Fibroblast of gingiva (primary cell): ENCODE measurements at regions not wholly inside any gene's neighbourhood (a gene's known extent, or its start where the extent isn't known, plus 50 kb on each side); places are given as distances from the start of the nearest gene placed in this dataset.
A peak's percentile ranks its signal among the peaks of the same experiment; 100 is the strongest.
"Not testable (repeated sequence)": the region's sequence is repeated elsewhere in the genome, so short reads cannot be mapped to it uniquely, and the experiment has no call there.

Experiments used
- DNase-seq: peaks from one replicate; pipeline ENCODE4 v3.0.0-alpha.2; 2011; ENCODE audit warnings: low read depth

- no peak for DNase-seq
These were observed 74.9 kb downstream of the ALG10 start for GRCh38 chr12:34097213-34097612.

GRCh38 chr12:34105392-34105933 is 83.2 kb downstream of the ALG10 start:
- DNase-seq, result no peak

- no peak for DNase-seq
These were observed 83.9 kb downstream of the ALG10 start for GRCh38 chr12:34106172-34106571.

- no peak for DNase-seq
These were observed 84.7 kb downstream of the ALG10 start for GRCh38 chr12:34107016-34107415.

- DNase-seq, result no peak
These were observed 85.6 kb downstream of the ALG10 start for GRCh38 chr12:34107781-34108404.

GRCh38 chr12:34108405-34108803 is 86.1 kb downstream of the ALG10 start:
- no peak for DNase-seq

- no peak for DNase-seq
These were observed 86.7 kb downstream of the ALG10 start for GRCh38 chr12:34108967-34109366.

GRCh38 chr12:34109390-34109789 is 87.1 kb downstream of the ALG10 start:
- no peak for DNase-seq

- not testable (repeated sequence) for DNase-seq
These were observed 87.7 kb downstream of the ALG10 start for GRCh38 chr12:34109909-34110531.

- DNase-seq, result no peak
These were observed 97.1 kb downstream of the ALG10 start for GRCh38 chr12:34119366-34119765.

GRCh38 chr12:34121360-34121759 is 99.1 kb downstream of the ALG10 start:
- no peak for DNase-seq

- DNase-seq, result peak; percentile 31
These were observed 100.8 kb downstream of the ALG10 start for GRCh38 chr12:34123092-34123491.

GRCh38 chr12:34124608-34125007 is 102.3 kb downstream of the ALG10 start:
- DNase-seq, result no peak

GRCh38 chr12:34126239-34126641 is 103.9 kb downstream of the ALG10 start:
- no peak for DNase-seq

GRCh38 chr12:34126805-34127204 is 104.5 kb downstream of the ALG10 start:
- DNase-seq, result no peak

- not testable (repeated sequence) for DNase-seq
These were observed 105.1 kb downstream of the ALG10 start for GRCh38 chr12:34127379-34127778.

- no peak for DNase-seq
These were observed 120.1 kb downstream of the ALG10 start for GRCh38 chr12:34142430-34142829.

- no peak for DNase-seq
These were observed 128.7 kb downstream of the ALG10 start for GRCh38 chr12:34151019-34151418.

- no peak for DNase-seq
These were observed 141.1 kb downstream of the ALG10 start for GRCh38 chr12:34163443-34163842.

GRCh38 chr12:34166427-34167060 is 144.2 kb downstream of the ALG10 start:
- no peak for DNase-seq

- not testable (repeated sequence) for DNase-seq
These were observed 146.2 kb downstream of the ALG10 start for GRCh38 chr12:34168507-34168906.

- no peak for DNase-seq
These were observed 164.2 kb downstream of the ALG10 start for GRCh38 chr12:34186492-34186891.

GRCh38 chr12:34188974-34189373 is 166.7 kb downstream of the ALG10 start:
- DNase-seq, result no peak
